ENCODE measurements at regions not wholly inside any gene's neighbourhood (a gene's known extent, or its start where the extent isn't known, plus 50 kb on each side); places are given as distances from the start of the nearest gene placed in this dataset.

- no peaks in the 10 kb centered on the region for H3K36me3 ChIP-seq (ENCODE audit: insufficient read depth, insufficient read length, low read length)
- no peaks in the 10 kb centered on the region for H3K27me3 ChIP-seq (ENCODE audit: insufficient read depth, insufficient read length)
- H3K9ac ChIP-seq (ENCODE audit: insufficient read length, low read depth): no peak overlapping the region
- no peak for DNase-seq (ENCODE audit: low read depth, low spot score)
- H3K4me3 ChIP-seq (ENCODE audit: insufficient read length, low read depth): no peak overlapping the region
- no peaks in the 10 kb centered on the region for H3K4me1 ChIP-seq (ENCODE audit: insufficient read depth, insufficient read length)
- H3K9me3 ChIP-seq (ENCODE audit: insufficient read depth, low read length): peaks cover 4% of the 10 kb centered on the region; the same call in 1 of the 2 replicates
- TF ChIP-seq SUZ12 (IDR thresholded peaks at IDR 0.05; ENCODE audit: extremely low read depth, insufficient read depth, insufficient read length): no peak
- no peak for TF ChIP-seq YY1 (IDR thresholded peaks at IDR 0.05; ENCODE audit: insufficient read depth, insufficient read length)
- no peak for TF ChIP-seq ZNF274 (IDR thresholded peaks at IDR 0.05; ENCODE audit: low read depth, low read length)
Observed at GRCh38 chr12:63424671-63425070, 243.6 kb downstream of the DPY19L2 start.

GRCh38 chr12:63423839-63424238 is 244.5 kb downstream of the DPY19L2 start:
- Histone ChIP-seq H3K27me3 (ENCODE audit: insufficient read depth, insufficient read length) (no peaks in the 10 kb centered on the region), H3K4me1 (ENCODE audit: insufficient read depth, insufficient read length) (no peaks in the 10 kb centered on the region), H3K9ac (ENCODE audit: insufficient read length, low read depth) (no peak overlapping the region), H3K4me3 (ENCODE audit: insufficient read length, low read depth) (no peak overlapping the region), H3K36me3 (ENCODE audit: insufficient read depth, insufficient read length, low read length) (no peaks in the 10 kb centered on the region), H3K9me3 (ENCODE audit: insufficient read depth, low read length) (peaks cover 12% of the 10 kb centered on the region; the same call in 1 of the 2 replicates)
- no peak for DNase-seq (ENCODE audit: low read depth, low spot score)
- TF ChIP-seq YY1 (IDR thresholded peaks at IDR 0.05; ENCODE audit: insufficient read depth, insufficient read length): no peak
- no peak for TF ChIP-seq ZNF274 (IDR thresholded peaks at IDR 0.05; ENCODE audit: low read depth, low read length)
- no peak for TF ChIP-seq SUZ12 (IDR thresholded peaks at IDR 0.05; ENCODE audit: extremely low read depth, insufficient read depth, insufficient read length)

GRCh38 chr12:63420206-63420644 is 248.1 kb downstream of the DPY19L2 start:
- H3K36me3 ChIP-seq (ENCODE audit: insufficient read depth, insufficient read length, low read length): no peaks in the 10 kb centered on the region
- no peaks in the 10 kb centered on the region for H3K4me1 ChIP-seq (ENCODE audit: insufficient read depth, insufficient read length)
- H3K4me3 ChIP-seq (ENCODE audit: insufficient read length, low read depth): no peak overlapping the region
- H3K9me3 ChIP-seq (ENCODE audit: insufficient read depth, low read length): peaks cover 24% of the 10 kb centered on the region
- no peaks in the 10 kb centered on the region for H3K27me3 ChIP-seq (ENCODE audit: insufficient read depth, insufficient read length)
- TF ChIP-seq YY1 (IDR thresholded peaks at IDR 0.05; ENCODE audit: insufficient read depth, insufficient read length): no peak
- no peak for TF ChIP-seq ZNF274 (IDR thresholded peaks at IDR 0.05; ENCODE audit: low read depth, low read length)
- no peak for TF ChIP-seq SUZ12 (IDR thresholded peaks at IDR 0.05; ENCODE audit: extremely low read depth, insufficient read depth, insufficient read length)
- no peak overlapping the region for H3K9ac ChIP-seq (ENCODE audit: insufficient read length, low read depth)
- peak; percentile 97 for DNase-seq (ENCODE audit: low read depth, low spot score)

- H3K9me3 ChIP-seq (ENCODE audit: insufficient read depth, low read length): peaks cover 34% of the 10 kb centered on the region
- TF ChIP-seq ZNF274 (IDR thresholded peaks at IDR 0.05; ENCODE audit: low read depth, low read length) (no peak), YY1 (IDR thresholded peaks at IDR 0.05; ENCODE audit: insufficient read depth, insufficient read length) (no peak), SUZ12 (IDR thresholded peaks at IDR 0.05; ENCODE audit: extremely low read depth, insufficient read depth, insufficient read length) (no peak)
- H3K36me3 ChIP-seq (ENCODE audit: insufficient read depth, insufficient read length, low read length): no peaks in the 10 kb centered on the region
- no peak for DNase-seq (ENCODE audit: low read depth, low spot score)
- no peaks in the 10 kb centered on the region for H3K27me3 ChIP-seq (ENCODE audit: insufficient read depth, insufficient read length)
- H3K4me3 ChIP-seq (ENCODE audit: insufficient read length, low read depth): no peak overlapping the region
- H3K4me1 ChIP-seq (ENCODE audit: insufficient read depth, insufficient read length): no peaks in the 10 kb centered on the region
- no peak overlapping the region for H3K9ac ChIP-seq (ENCODE audit: insufficient read length, low read depth)
Observed at GRCh38 chr12:63419154-63419553, 249.1 kb downstream of the DPY19L2 start.

GRCh38 chr12:63416788-63417187 is 251.5 kb downstream of the DPY19L2 start:
- Histone ChIP-seq H3K9ac (ENCODE audit: insufficient read length, low read depth) (no peak overlapping the region), H3K4me3 (ENCODE audit: insufficient read length, low read depth) (no peak overlapping the region), H3K9me3 (ENCODE audit: insufficient read depth, low read length) (peaks cover 31% of the 10 kb centered on the region), H3K27me3 (ENCODE audit: insufficient read depth, insufficient read length) (no peaks in the 10 kb centered on the region), H3K36me3 (ENCODE audit: insufficient read depth, insufficient read length, low read length) (no peaks in the 10 kb centered on the region), H3K4me1 (ENCODE audit: insufficient read depth, insufficient read length) (no peaks in the 10 kb centered on the region)
- DNase-seq (ENCODE audit: low read depth, low spot score): no peak
- TF ChIP-seq ZNF274 (IDR thresholded peaks at IDR 0.05; ENCODE audit: low read depth, low read length) (no peak), YY1 (IDR thresholded peaks at IDR 0.05; ENCODE audit: insufficient read depth, insufficient read length) (no peak), SUZ12 (IDR thresholded peaks at IDR 0.05; ENCODE audit: extremely low read depth, insufficient read depth, insufficient read length) (no peak)

GRCh38 chr12:63415357-63415756 is 252.9 kb downstream of the DPY19L2 start:
- H3K4me3 ChIP-seq (ENCODE audit: insufficient read length, low read depth): no peak overlapping the region
- no peaks in the 10 kb centered on the region for H3K4me1 ChIP-seq (ENCODE audit: insufficient read depth, insufficient read length)
- H3K9me3 ChIP-seq (ENCODE audit: insufficient read depth, low read length): peaks cover 31% of the 10 kb centered on the region
- no peaks in the 10 kb centered on the region for H3K27me3 ChIP-seq (ENCODE audit: insufficient read depth, insufficient read length)
- no peak for DNase-seq (ENCODE audit: low read depth, low spot score)
- no peak for TF ChIP-seq SUZ12 (IDR thresholded peaks at IDR 0.05; ENCODE audit: extremely low read depth, insufficient read depth, insufficient read length)
- no peak for TF ChIP-seq ZNF274 (IDR thresholded peaks at IDR 0.05; ENCODE audit: low read depth, low read length)
- TF ChIP-seq YY1 (IDR thresholded peaks at IDR 0.05; ENCODE audit: insufficient read depth, insufficient read length): no peak
- H3K9ac ChIP-seq (ENCODE audit: insufficient read length, low read depth): no peak overlapping the region
- H3K36me3 ChIP-seq (ENCODE audit: insufficient read depth, insufficient read length, low read length): no peaks in the 10 kb centered on the region

- H3K4me1 ChIP-seq (ENCODE audit: insufficient read depth, insufficient read length): no peaks in the 10 kb centered on the region
- H3K4me3 ChIP-seq (ENCODE audit: insufficient read length, low read depth): no peak overlapping the region
- H3K27me3 ChIP-seq (ENCODE audit: insufficient read depth, insufficient read length): no peaks in the 10 kb centered on the region
Observed at GRCh38 chr12:63410197-63410596, 258.1 kb downstream of the DPY19L2 start.

More at GRCh38 chr12:63410197-63410596, 258.1 kb downstream of the DPY19L2 start:
- Histone ChIP-seq H3K36me3 (ENCODE audit: insufficient read depth, insufficient read length, low read length) (no peaks in the 10 kb centered on the region), H3K9ac (ENCODE audit: insufficient read length, low read depth) (no peak overlapping the region), H3K9me3 (ENCODE audit: insufficient read depth, low read length) (peaks cover 16% of the 10 kb centered on the region)
- TF ChIP-seq SUZ12 (IDR thresholded peaks at IDR 0.05; ENCODE audit: extremely low read depth, insufficient read depth, insufficient read length): no peak
- TF ChIP-seq ZNF274 (IDR thresholded peaks at IDR 0.05; ENCODE audit: low read depth, low read length): no peak
- TF ChIP-seq YY1 (IDR thresholded peaks at IDR 0.05; ENCODE audit: insufficient read depth, insufficient read length): no peak
- no peak for DNase-seq (ENCODE audit: low read depth, low spot score)

Measured in NT2/D1 (cell line).